ENCODE measurements at regions not wholly inside any gene's neighbourhood (a gene's known extent, or its start where the extent isn't known, plus 50 kb on each side); places are given as distances from the start of the nearest gene placed in this dataset.

DNA sequence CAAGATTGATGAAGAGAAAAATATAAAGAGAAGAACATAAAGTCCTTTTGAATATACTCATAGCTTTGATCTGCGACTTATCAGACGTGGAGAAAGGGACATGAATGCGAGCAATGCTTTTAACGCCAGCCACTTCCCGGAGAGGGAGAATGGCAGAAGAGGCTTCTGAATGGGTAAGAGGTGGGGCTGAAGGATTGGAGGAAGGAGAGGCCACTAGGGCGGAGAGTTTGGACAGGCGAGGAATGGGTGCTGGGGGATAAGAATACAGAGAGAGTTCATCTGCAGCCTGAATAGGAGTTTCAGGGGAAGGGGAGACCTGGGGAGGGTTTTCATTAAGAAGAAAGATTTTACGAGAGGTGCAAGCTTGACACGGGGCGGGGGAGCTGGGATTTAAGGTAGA is 2534.9 kb downstream of the PCDH7 start:
- TF ChIP-seq, protein P1, sequence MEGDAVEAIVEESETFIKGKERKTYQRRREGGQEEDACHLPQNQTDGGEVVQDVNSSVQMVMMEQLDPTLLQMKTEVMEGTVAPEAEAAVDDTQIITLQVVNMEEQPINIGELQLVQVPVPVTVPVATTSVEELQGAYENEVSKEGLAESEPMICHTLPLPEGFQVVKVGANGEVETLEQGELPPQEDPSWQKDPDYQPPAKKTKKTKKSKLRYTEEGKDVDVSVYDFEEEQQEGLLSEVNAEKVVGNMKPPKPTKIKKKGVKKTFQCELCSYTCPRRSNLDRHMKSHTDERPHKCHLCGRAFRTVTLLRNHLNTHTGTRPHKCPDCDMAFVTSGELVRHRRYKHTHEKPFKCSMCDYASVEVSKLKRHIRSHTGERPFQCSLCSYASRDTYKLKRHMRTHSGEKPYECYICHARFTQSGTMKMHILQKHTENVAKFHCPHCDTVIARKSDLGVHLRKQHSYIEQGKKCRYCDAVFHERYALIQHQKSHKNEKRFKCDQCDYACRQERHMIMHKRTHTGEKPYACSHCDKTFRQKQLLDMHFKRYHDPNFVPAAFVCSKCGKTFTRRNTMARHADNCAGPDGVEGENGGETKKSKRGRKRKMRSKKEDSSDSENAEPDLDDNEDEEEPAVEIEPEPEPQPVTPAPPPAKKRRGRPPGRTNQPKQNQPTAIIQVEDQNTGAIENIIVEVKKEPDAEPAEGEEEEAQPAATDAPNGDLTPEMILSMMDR (conservative IDR thresholded peaks at IDR 0.05; ENCODE audit: low read depth, low read length) = no peak
- TF ChIP-seq EZH2phosphoT487 (IDR thresholded peaks at IDR 0.05; ENCODE audit: borderline replicate concordance, low read length) = no peak
